GM12878 (cell line): ENCODE measurements at regions not wholly inside any gene's neighbourhood (a gene's known extent, or its start where the extent isn't known, plus 50 kb on each side); places are given as distances from the start of the nearest gene placed in this dataset.

ENCODE experiments used
- ATAC-seq: fragments of 200-7000 bp; cut with Tn5 transposase; 3 replicates; pipeline ENCODE4 v1.9.1; 2020; ENCODE audit warnings: mild to moderate bottlenecking, moderate library complexity
- BruUV-seq: library from RNA; stranded (reverse); fragments of 400-500 nt; replicated peaks from 2 replicates; lab custom pipeline; 2021; lab: Mats Ljungman, UMichigan
- CTCF ChIA-PET: fragments of 300-600 bp; sonication (Branson Sonifier 250); formaldehyde crosslinking; extraction: SDS; loops from one replicate; lab custom pipeline; 2021; ENCODE audit warnings: inconsistent platforms; lab: Yijun Ruan, JAX
- POLR2A ChIA-PET: fragments of 350-600 bp; formaldehyde crosslinking; extraction: SDS; loops from one replicate; lab custom pipeline; 2021; ENCODE audit warnings: inconsistent platforms; lab: Charles Lee
- RAD21 ChIA-PET: fragments of 300-600 bp; sonication (Branson Sonifier 250); formaldehyde crosslinking; loops from one replicate; lab custom pipeline; 2023; ENCODE audit warnings: antibody characterized with exemption; ENCODE audit not compliant: unreplicated experiment; lab: Charles Lee
- SMC1A ChIA-PET: fragments of 300-600 bp; sonication (Branson Sonifier 250); formaldehyde crosslinking; loops from one replicate; lab custom pipeline; 2023; ENCODE audit not compliant: unreplicated experiment, uncharacterized antibody; lab: Charles Lee
- DNase-seq: peaks from one replicate; pipeline ENCODE4 v3.0.0-alpha.2; 2011; ENCODE audit warnings: low read depth, low spot score
- FAIRE-seq: peaks from 3 replicates; lab custom pipeline; 2011; peaks lifted over from hg19 to GRCh38; lab: Jason Lieb, UNC
- H2AFZ ChIP-seq: 2 replicates; pipeline ENCODE4 v1.6.0; 2011; ENCODE audit warnings: low read depth, low read length, control low read depth; ENCODE audit not compliant: control insufficient read depth
- H3K27ac ChIP-seq: 2 replicates; pipeline ENCODE4 v1.5.1; 2011; ENCODE audit warnings: control low read depth; ENCODE audit not compliant: control insufficient read depth, insufficient read depth
- H3K27me3 ChIP-seq, 2 experiments: replicated peaks in 1 of 2; 2 replicates each; pipeline versions ENCODE4 v1.6.0 to v1.6.1; 2011; ENCODE audit warnings: low read length in 1 of 2; ENCODE audit not compliant: control insufficient read depth in 2 of 2, insufficient read depth in 2 of 2
- H3K36me3 ChIP-seq, 2 experiments: 2 replicates each; pipeline ENCODE4 v1.5.1; 2011; ENCODE audit warnings: low read length in 1 of 2; ENCODE audit not compliant: control insufficient read depth in 2 of 2, insufficient read depth in 2 of 2
- H3K4me1 ChIP-seq: 2 replicates; pipeline ENCODE4 v1.6.1; 2011; ENCODE audit warnings: mild to moderate bottlenecking, low read length, moderate library complexity, mixed read lengths; ENCODE audit not compliant: control insufficient read depth, insufficient read depth
- H3K4me2 ChIP-seq: 2 replicates; pipeline ENCODE4 v1.6.0; 2011; ENCODE audit warnings: control low read depth; ENCODE audit not compliant: control insufficient read depth, insufficient read depth
- H3K4me3 ChIP-seq: fragments of 200-600 bp; sonication (generic); 2 replicates; pipeline ENCODE4 v1.5.1; 2016
- H3K79me2 ChIP-seq: 2 replicates; pipeline ENCODE4 v1.6.0; 2011; ENCODE audit warnings: low read length; ENCODE audit not compliant: control insufficient read depth, insufficient read depth
- H3K9ac ChIP-seq: 2 replicates; pipeline ENCODE4 v1.8.0; 2011; ENCODE audit warnings: low read length, control low read depth, mixed read lengths; ENCODE audit not compliant: control insufficient read depth, insufficient read depth
- H3K9me3 ChIP-seq: replicated peaks from 3 replicates; pipeline ENCODE4 v1.5.1; 2011; ENCODE audit warnings: mild to moderate bottlenecking, low read length; ENCODE audit not compliant: control insufficient read depth, insufficient read depth
- H4K20me1 ChIP-seq: 2 replicates; pipeline ENCODE4 v1.6.0; 2011; ENCODE audit not compliant: control insufficient read depth, insufficient read depth
- ATF7 ChIP-seq: fragments of 450-650 bp; IDR thresholded peaks from 2 replicates; pipeline ENCODE4 v1.6.1; 2016; ENCODE audit warnings: low read depth, mild to moderate bottlenecking
- EP300 ChIP-seq, 2 experiments: fragments of 150-350 bp in 1 of 2; IDR thresholded peaks; 2 replicates each; pipeline ENCODE4 v1.6.1; 2011 to 2012; ENCODE audit warnings: low read depth in 2 of 2, low read length in 2 of 2, borderline replicate concordance in 1 of 2, improper control_type of control experiment in 1 of 2, inconsistent platforms in 1 of 2; ENCODE audit not compliant: control insufficient read depth in 1 of 2
- IRF4 ChIP-seq: IDR thresholded peaks from 2 replicates; pipeline ENCODE4 v1.6.1; 2011; ENCODE audit warnings: low read depth, low read length
- MXI1 ChIP-seq: fragments of 150-350 bp; IDR thresholded peaks from 2 replicates; pipeline ENCODE4 v1.6.1; 2011; ENCODE audit warnings: low read depth, mild to moderate bottlenecking, inconsistent platforms, low read length, improper control_type of control experiment
- PML ChIP-seq: IDR thresholded peaks from 2 replicates; pipeline ENCODE4 v1.6.1; 2012; ENCODE audit warnings: low read length, inconsistent platforms
- RUNX3 ChIP-seq: IDR thresholded peaks from 2 replicates; pipeline ENCODE4 v1.6.1; 2012; ENCODE audit warnings: low read length, inconsistent platforms
- WRNIP1 ChIP-seq: IDR thresholded peaks from 2 replicates; pipeline ENCODE4 v1.6.1; 2011; ENCODE audit warnings: low read depth, low read length, improper control_type of control experiment, borderline replicate concordance
- YBX1 ChIP-seq: fragments of 450-650 bp; IDR thresholded peaks from 2 replicates; pipeline ENCODE4 v1.6.1; 2016; ENCODE audit warnings: antibody characterized with exemption
- in situ Hi-C: fragments of 300-500 bp; cut with MboI; formaldehyde crosslinking; loops from 9 replicates; pipeline ENCODE4 v1.14.3; 2018; ENCODE audit warnings: mixed read lengths
- intact Hi-C: fragments of 100-400 bp; cut with micrococcal nuclease; formaldehyde crosslinking; loops from one replicate; pipeline ENCODE4 v1.14.2; 2022; ENCODE audit not compliant: unreplicated experiment
- TF ChIP-seq, protein P1 (sequence below): fragments of 450-650 bp; IDR thresholded peaks from 2 replicates; pipeline ENCODE4 v1.6.1; 2017; ENCODE audit warnings: mild to moderate bottlenecking, low read depth, inconsistent platforms; ENCODE audit not compliant: poor library complexity, severe bottlenecking
- TF ChIP-seq, protein P2 (sequence below): fragments of 450-650 bp; IDR thresholded peaks from 2 replicates; pipeline ENCODE4 v1.6.1; 2017; ENCODE audit warnings: borderline replicate concordance
- TF ChIP-seq, protein P3 (sequence below): fragments of 450-650 bp; formaldehyde crosslinking; IDR thresholded peaks from 2 replicates; pipeline ENCODE4 v1.5.0; 2022; ENCODE audit warnings: mild to moderate bottlenecking, missing genetic modification characterization
- TF ChIP-seq, protein P4 (sequence below): IDR thresholded peaks from 2 replicates; pipeline ENCODE4 v1.6.1; 2011; ENCODE audit warnings: borderline replicate concordance, low read depth, mild to moderate bottlenecking, moderate library complexity, low read length; ENCODE audit not compliant: insufficient read depth, poor library complexity, severe bottlenecking
- TF ChIP-seq, protein P5 (sequence below): IDR thresholded peaks from 2 replicates; pipeline ENCODE4 v1.6.1; 2011; ENCODE audit warnings: low read depth, low read length, improper control_type of control experiment, borderline replicate concordance

DNA sequence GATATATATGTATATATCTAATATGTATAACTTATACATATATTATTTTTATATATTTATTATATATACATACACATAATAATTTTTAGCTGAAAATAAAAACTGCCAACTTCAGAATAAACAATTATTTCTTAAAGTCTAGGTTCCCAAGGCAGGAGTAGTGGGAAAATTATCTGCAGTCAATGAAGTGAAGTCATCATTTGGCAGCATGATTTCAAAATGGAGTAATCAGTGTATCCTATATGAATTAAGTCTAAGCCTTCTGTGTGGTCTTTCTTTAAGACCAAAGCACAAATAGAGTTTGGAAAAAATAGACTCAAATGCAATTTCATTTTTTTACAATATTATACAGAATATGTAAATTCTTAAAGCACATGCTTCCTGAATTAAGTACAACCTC lies 251.0 kb downstream of the SAMD5 start:
- intact Hi-C loops (no loop called here), in situ Hi-C loops (no loop called here)
- H3K79me2 ChIP-seq: no peaks in the 10 kb centered on the region
- H3K9ac ChIP-seq: no peak overlapping the region
- H2AFZ ChIP-seq: no peak overlapping the region
- no peak overlapping the region for H3K4me2 ChIP-seq
- no peaks in the 10 kb centered on the region for H4K20me1 ChIP-seq
- TF ChIP-seq PML (no peak), RUNX3 (no peak), ATF7 (no peak), EP300 (IDR thresholded peaks at IDR 0.05; ENCODE audit: borderline replicate concordance in 1 of 2, control insufficient read depth in 1 of 2, low read depth in 2 of 2, low read length in 2 of 2) (no peak), IRF4 (no peak), YBX1 (no peak), MXI1 (no peak), WRNIP1 (no peak)
- TF ChIP-seq, protein P1, sequence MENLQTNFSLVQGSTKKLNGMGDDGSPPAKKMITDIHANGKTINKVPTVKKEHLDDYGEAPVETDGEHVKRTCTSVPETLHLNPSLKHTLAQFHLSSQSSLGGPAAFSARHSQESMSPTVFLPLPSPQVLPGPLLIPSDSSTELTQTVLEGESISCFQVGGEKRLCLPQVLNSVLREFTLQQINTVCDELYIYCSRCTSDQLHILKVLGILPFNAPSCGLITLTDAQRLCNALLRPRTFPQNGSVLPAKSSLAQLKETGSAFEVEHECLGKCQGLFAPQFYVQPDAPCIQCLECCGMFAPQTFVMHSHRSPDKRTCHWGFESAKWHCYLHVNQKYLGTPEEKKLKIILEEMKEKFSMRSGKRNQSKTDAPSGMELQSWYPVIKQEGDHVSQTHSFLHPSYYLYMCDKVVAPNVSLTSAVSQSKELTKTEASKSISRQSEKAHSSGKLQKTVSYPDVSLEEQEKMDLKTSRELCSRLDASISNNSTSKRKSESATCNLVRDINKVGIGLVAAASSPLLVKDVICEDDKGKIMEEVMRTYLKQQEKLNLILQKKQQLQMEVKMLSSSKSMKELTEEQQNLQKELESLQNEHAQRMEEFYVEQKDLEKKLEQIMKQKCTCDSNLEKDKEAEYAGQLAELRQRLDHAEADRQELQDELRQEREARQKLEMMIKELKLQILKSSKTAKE: no peak
- TF ChIP-seq, protein P2, sequence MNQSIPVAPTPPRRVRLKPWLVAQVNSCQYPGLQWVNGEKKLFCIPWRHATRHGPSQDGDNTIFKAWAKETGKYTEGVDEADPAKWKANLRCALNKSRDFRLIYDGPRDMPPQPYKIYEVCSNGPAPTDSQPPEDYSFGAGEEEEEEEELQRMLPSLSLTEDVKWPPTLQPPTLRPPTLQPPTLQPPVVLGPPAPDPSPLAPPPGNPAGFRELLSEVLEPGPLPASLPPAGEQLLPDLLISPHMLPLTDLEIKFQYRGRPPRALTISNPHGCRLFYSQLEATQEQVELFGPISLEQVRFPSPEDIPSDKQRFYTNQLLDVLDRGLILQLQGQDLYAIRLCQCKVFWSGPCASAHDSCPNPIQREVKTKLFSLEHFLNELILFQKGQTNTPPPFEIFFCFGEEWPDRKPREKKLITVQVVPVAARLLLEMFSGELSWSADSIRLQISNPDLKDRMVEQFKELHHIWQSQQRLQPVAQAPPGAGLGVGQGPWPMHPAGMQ: no peak
- TF ChIP-seq, protein P3, sequence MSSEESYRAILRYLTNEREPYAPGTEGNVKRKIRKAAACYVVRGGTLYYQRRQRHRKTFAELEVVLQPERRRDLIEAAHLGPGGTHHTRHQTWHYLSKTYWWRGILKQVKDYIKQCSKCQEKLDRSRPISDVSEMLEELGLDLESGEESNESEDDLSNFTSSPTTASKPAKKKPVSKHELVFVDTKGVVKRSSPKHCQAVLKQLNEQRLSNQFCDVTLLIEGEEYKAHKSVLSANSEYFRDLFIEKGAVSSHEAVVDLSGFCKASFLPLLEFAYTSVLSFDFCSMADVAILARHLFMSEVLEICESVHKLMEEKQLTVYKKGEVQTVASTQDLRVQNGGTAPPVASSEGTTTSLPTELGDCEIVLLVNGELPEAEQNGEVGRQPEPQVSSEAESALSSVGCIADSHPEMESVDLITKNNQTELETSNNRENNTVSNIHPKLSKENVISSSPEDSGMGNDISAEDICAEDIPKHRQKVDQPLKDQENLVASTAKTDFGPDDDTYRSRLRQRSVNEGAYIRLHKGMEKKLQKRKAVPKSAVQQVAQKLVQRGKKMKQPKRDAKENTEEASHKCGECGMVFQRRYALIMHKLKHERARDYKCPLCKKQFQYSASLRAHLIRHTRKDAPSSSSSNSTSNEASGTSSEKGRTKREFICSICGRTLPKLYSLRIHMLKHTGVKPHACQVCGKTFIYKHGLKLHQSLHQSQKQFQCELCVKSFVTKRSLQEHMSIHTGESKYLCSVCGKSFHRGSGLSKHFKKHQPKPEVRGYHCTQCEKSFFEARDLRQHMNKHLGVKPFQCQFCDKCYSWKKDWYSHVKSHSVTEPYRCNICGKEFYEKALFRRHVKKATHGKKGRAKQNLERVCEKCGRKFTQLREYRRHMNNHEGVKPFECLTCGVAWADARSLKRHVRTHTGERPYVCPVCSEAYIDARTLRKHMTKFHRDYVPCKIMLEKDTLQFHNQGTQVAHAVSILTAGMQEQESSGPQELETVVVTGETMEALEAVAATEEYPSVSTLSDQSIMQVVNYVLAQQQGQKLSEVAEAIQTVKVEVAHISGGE (CRISPR knock-in tag): no peak
- TF ChIP-seq, protein P4, sequence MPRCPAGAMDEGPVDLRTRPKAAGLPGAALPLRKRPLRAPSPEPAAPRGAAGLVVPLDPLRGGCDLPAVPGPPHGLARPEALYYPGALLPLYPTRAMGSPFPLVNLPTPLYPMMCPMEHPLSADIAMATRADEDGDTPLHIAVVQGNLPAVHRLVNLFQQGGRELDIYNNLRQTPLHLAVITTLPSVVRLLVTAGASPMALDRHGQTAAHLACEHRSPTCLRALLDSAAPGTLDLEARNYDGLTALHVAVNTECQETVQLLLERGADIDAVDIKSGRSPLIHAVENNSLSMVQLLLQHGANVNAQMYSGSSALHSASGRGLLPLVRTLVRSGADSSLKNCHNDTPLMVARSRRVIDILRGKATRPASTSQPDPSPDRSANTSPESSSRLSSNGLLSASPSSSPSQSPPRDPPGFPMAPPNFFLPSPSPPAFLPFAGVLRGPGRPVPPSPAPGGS: no peak
- TF ChIP-seq, protein P5, sequence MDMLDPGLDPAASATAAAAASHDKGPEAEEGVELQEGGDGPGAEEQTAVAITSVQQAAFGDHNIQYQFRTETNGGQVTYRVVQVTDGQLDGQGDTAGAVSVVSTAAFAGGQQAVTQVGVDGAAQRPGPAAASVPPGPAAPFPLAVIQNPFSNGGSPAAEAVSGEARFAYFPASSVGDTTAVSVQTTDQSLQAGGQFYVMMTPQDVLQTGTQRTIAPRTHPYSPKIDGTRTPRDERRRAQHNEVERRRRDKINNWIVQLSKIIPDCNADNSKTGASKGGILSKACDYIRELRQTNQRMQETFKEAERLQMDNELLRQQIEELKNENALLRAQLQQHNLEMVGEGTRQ: no peak
- CTCF ChIA-PET: interaction anchor here (1.1 kb wide), 1 partner anchor 9 kb away, joined by 3 read pairs; no protein-coding TSS in a partner anchor
- BruUV-seq: no TSS peak
- no peaks in the 10 kb centered on the region for H3K27me3 ChIP-seq
- FAIRE-seq (no peak), DNase-seq (no peak), ATAC-seq (no peak)
- POLR2A ChIA-PET: no interaction called here
- RAD21 ChIA-PET: no interaction called here
- SMC1A ChIA-PET: no interaction called here
- no peak overlapping the region for H3K27ac ChIP-seq
- no peaks in the 10 kb centered on the region for H3K4me1 ChIP-seq
- no peak overlapping the region for H3K4me3 ChIP-seq
- H3K36me3 ChIP-seq: no peaks in the 10 kb centered on the region
- no peaks in the 10 kb centered on the region for H3K9me3 ChIP-seq
